ENCODE measurements at regions not wholly inside any gene's neighbourhood (a gene's known extent, or its start where the extent isn't known, plus 50 kb on each side); places are given as distances from the start of the nearest gene placed in this dataset.

- in situ Hi-C loops (cut with MboI) = loop anchor here (10.0 kb wide), 2 partner anchors 257 to 377 kb away; no protein-coding TSS in a partner anchor
- intact Hi-C loops (cut with micrococcal nuclease) = no loop called here
These were observed 239.9 kb downstream of the SPTSSA start for GRCh38 chr14:34222122-34222521.

More at GRCh38 chr14:34222122-34222521, 239.9 kb downstream of the SPTSSA start:
- no peak overlapping the region for H3K4me3 ChIP-seq
- WGBS (ENCODE audit: insufficient coverage, low coverage, missing lambda C conversion rate) = 2% methylated on average over 3 of the region's 3 CpGs
- no peak overlapping the region for H3K27ac ChIP-seq (ENCODE audit: extremely low read depth, low read depth, low read length)
- H3K9ac ChIP-seq (ENCODE audit: insufficient read depth in 1 of 2, low read depth in 2 of 2, low read length in 2 of 2) = no peak overlapping the region
- H3K27me3 ChIP-seq (ENCODE audit: control insufficient read depth in 2 of 2, insufficient read depth in 2 of 2, low read length in 2 of 2) = peaks cover 4 to 5% of the 10 kb centered on the region in 2 experiments; a peak in 4 of 5 replicates
- no peak overlapping the region for H3K4me2 ChIP-seq (ENCODE audit: insufficient read depth, low read length)
- H3K4me1 ChIP-seq (replicated peaks in 1 of 2; ENCODE audit: control insufficient read depth in 2 of 2, insufficient read depth in 2 of 2, low read length in 2 of 2) = no peaks in the 10 kb centered on the region; a peak in 1 of 5 replicates
- H3K36me3 ChIP-seq (ENCODE audit: control insufficient read depth, insufficient read depth, low read length) = no peaks in the 10 kb centered on the region
- ChIA-PET POLR2A (interaction anchor here (1.3 kb wide), 1 partner anchor 272 kb away, joined by 3 read pairs; no protein-coding TSS in a partner anchor), CTCF (ENCODE audit: low intra/inter-chr PET ratio) (no interaction called here)
- no peak for FAIRE-seq
- no peaks in the 10 kb centered on the region for H4K20me1 ChIP-seq (replicated peaks; ENCODE audit: control insufficient read depth, insufficient read depth, low read length)
- DNase-seq (ENCODE audit: extremely low read depth in 1 of 4, low spot score in 3 of 4) = no peak
- H2AFZ ChIP-seq (ENCODE audit: low read depth, low read length) = no peak overlapping the region
- TF ChIP-seq HLTF (IDR thresholded peaks at IDR 0.05) (no peak), FOXO4 (CRISPR knock-in tag; IDR thresholded peaks at IDR 0.05) (no peak), PRDM10 (IDR thresholded peaks at IDR 0.05; ENCODE audit: partially characterized antibody) (no peak), SMARCE1 (IDR thresholded peaks at IDR 0.05) (no peak), HCFC1 (IDR thresholded peaks at IDR 0.05; ENCODE audit: low read depth, low read length) (no peak), NFRKB (IDR thresholded peaks at IDR 0.05; ENCODE audit: low read depth) (no peak), CTCFL (IDR thresholded peaks at IDR 0.05; ENCODE audit: borderline replicate concordance, insufficient read depth, low read depth, low read length, poor library complexity, severe bottlenecking) (no peak)
- BruUV-seq (replicated peaks) = no TSS peak
- no peaks in the 10 kb centered on the region for H3K9me1 ChIP-seq (ENCODE audit: control insufficient read depth, insufficient read depth, low read length)
- no peaks in the 10 kb centered on the region for H3K79me2 ChIP-seq (ENCODE audit: control insufficient read depth, insufficient read depth, low read length)
- no peak for ATAC-seq
- no peaks in the 10 kb centered on the region for H3K9me3 ChIP-seq (replicated peaks; ENCODE audit: control insufficient read depth, insufficient read depth, low read depth, low read length)

Data from K562 (cell line).